ENCODE measurements at regions not wholly inside any gene's neighbourhood (a gene's known extent, or its start where the extent isn't known, plus 50 kb on each side); places are given as distances from the start of the nearest gene placed in this dataset.

DNA sequence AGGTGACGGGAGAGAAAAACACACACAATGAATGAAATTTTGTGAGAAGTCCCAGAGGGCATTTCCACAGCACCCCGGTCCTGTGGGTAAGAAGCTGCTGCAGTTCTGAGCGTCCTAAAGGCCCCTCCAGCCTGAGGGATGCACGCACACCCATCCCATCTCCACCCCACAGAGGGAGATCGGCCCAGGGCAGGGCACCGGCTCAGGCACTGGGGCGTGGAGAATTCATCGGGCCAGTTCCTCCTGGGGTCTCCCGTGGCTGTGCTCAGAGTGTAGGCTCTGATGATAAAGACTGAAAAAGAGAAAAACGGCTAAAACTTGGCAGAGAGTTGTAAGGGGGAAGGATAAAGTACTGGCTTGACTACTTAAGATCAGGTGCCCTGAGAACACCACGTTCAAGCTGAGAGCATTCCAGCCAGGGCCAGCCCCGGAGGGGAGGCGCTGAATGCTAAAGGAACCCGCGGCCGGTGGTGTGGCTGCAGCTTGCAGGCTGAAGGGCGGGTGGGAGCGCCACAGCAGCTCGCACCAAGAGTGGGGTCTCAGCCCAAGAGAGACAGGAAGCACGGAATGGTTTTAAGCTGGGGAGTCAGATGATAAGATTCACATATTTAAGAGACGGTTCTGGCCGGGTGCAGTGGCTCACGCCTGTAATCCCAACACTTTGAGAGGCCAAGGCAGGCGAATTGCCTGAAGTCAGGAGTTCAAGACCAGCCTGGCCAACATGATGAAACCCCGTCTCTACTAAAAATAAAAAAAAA, 121.9 kb upstream of the SPACA7 start:
- Histone ChIP-seq H3K4me3 (no peak overlapping the region), H3K9me3 (ENCODE audit: insufficient read depth, low read depth) (no peaks in the 10 kb centered on the region), H2AFZ (no peak overlapping the region), H3K36me3 (ENCODE audit: low read depth) (no peaks in the 10 kb centered on the region), H3K9me2 (ENCODE audit: insufficient read depth) (no peaks in the 10 kb centered on the region), H3K4me1 (replicated peaks; ENCODE audit: insufficient read depth) (no peaks in the 10 kb centered on the region), H3K79me2 (ENCODE audit: low read depth) (no peaks in the 10 kb centered on the region), H3K27ac (no peak overlapping the region), H3K4me2 (no peak overlapping the region), H3F3A (ENCODE audit: insufficient read depth, low read depth) (no peaks in the 10 kb centered on the region), H4K20me1 (ENCODE audit: insufficient read depth) (no peaks in the 10 kb centered on the region; the same call in 1 of the 2 replicates), H3K27me3 (ENCODE audit: insufficient read depth, low read depth) (peaks cover 98% of the 10 kb centered on the region)
- TF ChIP-seq, protein P1, sequence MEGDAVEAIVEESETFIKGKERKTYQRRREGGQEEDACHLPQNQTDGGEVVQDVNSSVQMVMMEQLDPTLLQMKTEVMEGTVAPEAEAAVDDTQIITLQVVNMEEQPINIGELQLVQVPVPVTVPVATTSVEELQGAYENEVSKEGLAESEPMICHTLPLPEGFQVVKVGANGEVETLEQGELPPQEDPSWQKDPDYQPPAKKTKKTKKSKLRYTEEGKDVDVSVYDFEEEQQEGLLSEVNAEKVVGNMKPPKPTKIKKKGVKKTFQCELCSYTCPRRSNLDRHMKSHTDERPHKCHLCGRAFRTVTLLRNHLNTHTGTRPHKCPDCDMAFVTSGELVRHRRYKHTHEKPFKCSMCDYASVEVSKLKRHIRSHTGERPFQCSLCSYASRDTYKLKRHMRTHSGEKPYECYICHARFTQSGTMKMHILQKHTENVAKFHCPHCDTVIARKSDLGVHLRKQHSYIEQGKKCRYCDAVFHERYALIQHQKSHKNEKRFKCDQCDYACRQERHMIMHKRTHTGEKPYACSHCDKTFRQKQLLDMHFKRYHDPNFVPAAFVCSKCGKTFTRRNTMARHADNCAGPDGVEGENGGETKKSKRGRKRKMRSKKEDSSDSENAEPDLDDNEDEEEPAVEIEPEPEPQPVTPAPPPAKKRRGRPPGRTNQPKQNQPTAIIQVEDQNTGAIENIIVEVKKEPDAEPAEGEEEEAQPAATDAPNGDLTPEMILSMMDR (conservative IDR thresholded peaks at IDR 0.05) = no peak
- TF ChIP-seq EZH2 (IDR thresholded peaks at IDR 0.05; ENCODE audit: low read depth) = no peak
- no peak for DNase-seq
- ChIA-PET POLR2A (ENCODE audit: unreplicated experiment) (no interaction called here), CTCF (no interaction called here)
- no TSS peak for BruUV-seq (replicated peaks)
- intact Hi-C loops (cut with micrococcal nuclease; ENCODE audit: unreplicated experiment) = no loop called here

DNA sequence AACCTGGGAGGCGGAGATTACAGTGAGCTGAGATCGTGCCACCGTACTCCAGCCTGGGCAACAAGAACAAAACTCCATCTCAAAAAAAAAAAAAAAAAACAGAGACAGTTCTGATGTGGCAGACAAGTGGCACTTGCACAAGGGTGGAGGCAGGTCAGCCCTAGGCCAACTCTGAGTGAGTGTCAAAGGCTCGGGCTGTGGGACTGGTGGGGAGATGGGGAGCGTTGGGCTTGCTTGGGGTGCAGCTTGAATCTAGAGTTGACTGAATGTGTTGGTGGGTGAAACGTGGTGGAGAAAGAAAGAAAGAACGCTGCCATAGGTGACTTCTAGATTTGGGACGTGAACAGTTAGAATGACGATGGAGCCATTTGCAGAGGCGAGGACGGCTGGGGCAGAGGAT, 121.3 kb upstream of the SPACA7 start:
- ChIA-PET CTCF (interaction anchor here (0.5 kb wide), 1 partner anchor 175 kb away, joined by 3 read pairs; no protein-coding TSS in a partner anchor), POLR2A (ENCODE audit: unreplicated experiment) (no interaction called here)
- no peaks in the 10 kb centered on the region for H3F3A ChIP-seq (ENCODE audit: insufficient read depth, low read depth)
- BruUV-seq (replicated peaks) = no TSS peak
- peaks cover 98% of the 10 kb centered on the region for H3K27me3 ChIP-seq (ENCODE audit: insufficient read depth, low read depth)
- H3K27ac ChIP-seq = no peak overlapping the region
- no peaks in the 10 kb centered on the region for H3K4me1 ChIP-seq (replicated peaks; ENCODE audit: insufficient read depth)
- H4K20me1 ChIP-seq (ENCODE audit: insufficient read depth) = peaks cover 3% of the 10 kb centered on the region; the same call in 1 of the 2 replicates
- no peak for TF ChIP-seq EZH2 (IDR thresholded peaks at IDR 0.05; ENCODE audit: low read depth)
- TF ChIP-seq, protein P1 (conservative IDR thresholded peaks at IDR 0.05) = no peak
- no peak overlapping the region for H2AFZ ChIP-seq
- no peaks in the 10 kb centered on the region for H3K9me3 ChIP-seq (ENCODE audit: insufficient read depth, low read depth)
- H3K4me2 ChIP-seq = no peak overlapping the region
- no peak for DNase-seq
- no peaks in the 10 kb centered on the region for H3K36me3 ChIP-seq (ENCODE audit: low read depth)
- H3K4me3 ChIP-seq = no peak overlapping the region
- intact Hi-C loops (cut with micrococcal nuclease; ENCODE audit: unreplicated experiment) = no loop called here
- H3K79me2 ChIP-seq (ENCODE audit: low read depth) = no peaks in the 10 kb centered on the region
- no peaks in the 10 kb centered on the region for H3K9me2 ChIP-seq (ENCODE audit: insufficient read depth)

DNA sequence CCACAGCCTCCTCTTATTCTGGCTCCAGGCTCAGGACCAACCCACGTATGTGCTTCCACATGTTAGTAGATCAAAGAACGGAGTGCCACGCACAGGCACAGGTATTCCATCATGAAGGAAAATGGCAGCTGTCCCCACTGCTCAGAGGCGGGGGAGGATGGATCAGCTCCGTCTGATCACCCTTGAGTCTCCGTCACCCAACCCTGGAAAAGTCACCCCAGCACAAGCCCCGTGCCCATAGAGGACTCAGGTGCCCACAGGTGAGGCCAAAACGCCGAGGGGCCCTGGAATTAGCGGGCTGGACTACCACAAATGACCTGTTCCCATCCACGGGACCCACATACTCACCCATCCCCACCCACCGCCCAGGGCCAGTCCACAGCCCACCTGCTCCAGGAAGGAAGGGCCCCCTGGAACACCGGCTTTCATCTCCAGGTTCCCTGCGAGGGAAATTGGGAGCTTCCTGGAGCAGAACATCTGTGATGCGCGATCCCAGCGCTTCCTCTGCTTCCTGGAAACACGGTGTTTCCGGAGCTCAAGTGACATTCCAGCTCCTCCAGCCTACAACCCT, 120.5 kb upstream of the SPACA7 start:
- ChIA-PET POLR2A (ENCODE audit: unreplicated experiment) (no interaction called here), CTCF (no interaction called here)
- Histone ChIP-seq H4K20me1 (ENCODE audit: insufficient read depth) (peaks cover 3% of the 10 kb centered on the region; the same call in 1 of the 2 replicates), H3K4me3 (no peak overlapping the region), H3K36me3 (ENCODE audit: low read depth) (no peaks in the 10 kb centered on the region), H3K9me3 (ENCODE audit: insufficient read depth, low read depth) (no peaks in the 10 kb centered on the region), H2AFZ (no peak overlapping the region), H3K27me3 (ENCODE audit: insufficient read depth, low read depth) (peaks cover 98% of the 10 kb centered on the region), H3K4me2 (no peak overlapping the region), H3F3A (ENCODE audit: insufficient read depth, low read depth) (no peaks in the 10 kb centered on the region), H3K27ac (no peak overlapping the region), H3K4me1 (replicated peaks; ENCODE audit: insufficient read depth) (no peaks in the 10 kb centered on the region), H3K9me2 (ENCODE audit: insufficient read depth) (no peaks in the 10 kb centered on the region), H3K79me2 (ENCODE audit: low read depth) (no peaks in the 10 kb centered on the region)
- DNase-seq = no peak
- TF ChIP-seq EZH2 (IDR thresholded peaks at IDR 0.05; ENCODE audit: low read depth) = no peak
- TF ChIP-seq, protein P1 (conservative IDR thresholded peaks at IDR 0.05) = no peak
- BruUV-seq (replicated peaks) = no TSS peak
- intact Hi-C loops (cut with micrococcal nuclease; ENCODE audit: unreplicated experiment) = no loop called here

All from PC-9 (cell line).